ENCODE measurements at regions not wholly inside any gene's neighbourhood (a gene's known extent, or its start where the extent isn't known, plus 50 kb on each side); places are given as distances from the start of the nearest gene placed in this dataset.

GRCh38 chr15:38860674-38861073, 296.1 kb upstream of the RASGRP1 start:
- no peak for DNase-seq (ENCODE audit: low spot score)

GRCh38 chr15:38861108-38861507, 296.5 kb upstream of the RASGRP1 start:
- no peak for DNase-seq (ENCODE audit: low spot score)

- no peak for DNase-seq (ENCODE audit: low spot score)
These were observed 297.5 kb upstream of the RASGRP1 start for GRCh38 chr15:38862099-38862498.

- no peak for DNase-seq (ENCODE audit: low spot score)
These were observed 298.8 kb upstream of the RASGRP1 start for GRCh38 chr15:38863381-38863780.

GRCh38 chr15:38864122-38864521, 299.5 kb upstream of the RASGRP1 start:
- no peak for DNase-seq (ENCODE audit: low spot score)

- DNase-seq (ENCODE audit: low spot score), result no peak
These were observed 300.4 kb upstream of the RASGRP1 start for GRCh38 chr15:38864827-38865581.

- no peak for DNase-seq (ENCODE audit: low spot score)
These were observed 302.9 kb upstream of the RASGRP1 start for GRCh38 chr15:38867556-38867955.

GRCh38 chr15:38868326-38869114, 303.9 kb upstream of the RASGRP1 start:
- no peak for DNase-seq (ENCODE audit: low spot score)

- no peak for DNase-seq (ENCODE audit: low spot score)
These were observed 307.0 kb upstream of the RASGRP1 start for GRCh38 chr15:38871638-38872037.

- DNase-seq (ENCODE audit: low spot score), result no peak
These were observed 308.1 kb upstream of the RASGRP1 start for GRCh38 chr15:38872732-38873131.

- DNase-seq (ENCODE audit: low spot score), result no peak
These were observed 308.5 kb upstream of the RASGRP1 start for GRCh38 chr15:38873158-38873557.

- no peak for DNase-seq (ENCODE audit: low spot score)
These were observed 309.9 kb upstream of the RASGRP1 start for GRCh38 chr15:38874464-38874863.

- DNase-seq (ENCODE audit: low spot score), result no peak
These were observed 311.6 kb upstream of the RASGRP1 start for GRCh38 chr15:38876211-38876610.

- DNase-seq (ENCODE audit: low spot score), result no peak
These were observed 312.0 kb upstream of the RASGRP1 start for GRCh38 chr15:38876621-38877020.

- DNase-seq (ENCODE audit: low spot score), result no peak
These were observed 312.9 kb upstream of the RASGRP1 start for GRCh38 chr15:38877471-38877870.

- no peak for DNase-seq (ENCODE audit: low spot score)
These were observed 313.4 kb upstream of the RASGRP1 start for GRCh38 chr15:38878026-38878425.

- DNase-seq (ENCODE audit: low spot score), result no peak
These were observed 314.3 kb upstream of the RASGRP1 start for GRCh38 chr15:38878926-38879325.

GRCh38 chr15:38879909-38880471, 315.4 kb upstream of the RASGRP1 start:
- DNase-seq (ENCODE audit: low spot score), result no peak

GRCh38 chr15:38882221-38882620, 317.6 kb upstream of the RASGRP1 start:
- no peak for DNase-seq (ENCODE audit: low spot score)

GRCh38 chr15:38883987-38884386, 319.4 kb upstream of the RASGRP1 start:
- DNase-seq (ENCODE audit: low spot score), result no peak

- DNase-seq (ENCODE audit: low spot score), result no peak
These were observed 320.4 kb upstream of the RASGRP1 start for GRCh38 chr15:38885001-38885400.

GRCh38 chr15:38885471-38885952, 320.9 kb upstream of the RASGRP1 start:
- DNase-seq (ENCODE audit: low spot score), result no peak

Measured in activated CD4-positive, alpha-beta T cell treated with anti-CD3 and anti-CD28 coated beads, Interleukin-2, Interleukin-4, amounts not matched to agents 100 ng/mL and 50 ng/mL, durations not matched to agents 16 hours and 8 hours (primary cell).